ENCODE measurements at regions not wholly inside any gene's neighbourhood (a gene's known extent, or its start where the extent isn't known, plus 50 kb on each side); places are given as distances from the start of the nearest gene placed in this dataset.
A peak's percentile ranks its signal among the peaks of the same experiment; 100 is the strongest.
"Not testable (repeated sequence)": the region's sequence is repeated elsewhere in the genome, so short reads cannot be mapped to it uniquely, and the experiment has no call there.

DNA sequence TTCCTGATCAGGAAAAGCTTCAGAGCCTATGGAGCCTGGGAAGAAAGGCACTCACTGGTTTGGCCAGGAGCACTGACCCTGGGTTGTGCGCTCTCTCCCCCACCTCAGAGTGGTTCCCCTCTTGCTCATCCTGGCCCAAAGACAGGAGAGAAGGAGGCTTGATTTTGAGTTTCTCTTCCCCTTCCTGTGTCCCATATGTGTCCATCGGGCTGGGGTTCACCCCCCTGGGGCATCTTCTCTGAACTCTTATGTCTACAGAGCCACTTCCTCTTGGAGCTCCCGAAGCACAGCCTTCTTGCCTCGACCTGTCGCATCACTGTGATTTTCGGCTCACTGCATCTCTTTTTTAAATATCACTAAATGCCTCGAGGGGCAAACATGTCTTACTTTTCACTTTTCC is 692.3 kb downstream of the RNF144A start:
- no peak for DNase-seq

- no peak for DNase-seq
Measured at GRCh38 chr2:7609974-7610373, 692.8 kb downstream of the RNF144A start.

- DNase-seq = no peak
Measured at GRCh38 chr2:7611750-7612149, 694.5 kb downstream of the RNF144A start.

DNA sequence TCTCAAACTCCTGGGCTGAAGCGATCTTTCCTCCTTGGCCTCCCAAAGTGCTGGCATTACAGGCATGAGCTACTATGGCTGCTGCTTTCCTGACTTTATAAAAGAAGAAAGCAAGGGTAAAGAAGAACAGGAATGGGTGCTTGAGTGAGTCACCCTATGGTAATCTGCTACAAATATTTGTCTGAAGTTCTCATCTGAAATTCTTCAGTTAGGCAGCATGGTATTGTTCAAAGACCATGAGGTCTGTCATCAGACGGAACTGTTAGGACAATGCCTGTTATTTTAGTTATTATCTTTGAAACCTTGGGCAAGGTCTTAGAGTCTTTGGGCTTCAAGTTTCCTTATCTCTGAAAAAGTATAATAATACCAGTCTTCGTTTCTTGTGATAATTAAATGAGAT is 695.8 kb downstream of the RNF144A start:
- no peak for DNase-seq

DNA sequence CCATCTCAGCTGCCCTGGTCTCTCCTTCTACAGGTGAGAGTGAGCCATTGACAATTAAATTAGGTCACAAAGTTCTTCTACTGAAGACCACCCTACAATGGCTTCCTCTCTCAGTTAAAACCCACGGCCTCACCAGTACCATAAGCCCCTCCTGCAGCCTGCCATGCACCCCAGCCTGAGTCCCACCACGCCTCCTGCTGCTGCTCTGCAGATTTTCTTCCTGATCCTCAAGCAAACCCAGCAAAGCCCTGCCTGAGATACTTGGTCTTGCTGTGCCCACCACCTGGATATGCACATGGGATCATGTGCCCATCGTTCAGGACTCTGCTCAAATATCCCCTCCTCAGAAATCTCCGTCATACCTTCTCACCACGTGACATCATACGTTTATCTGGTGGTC is 696.6 kb downstream of the RNF144A start:
- DNase-seq = no peak

GRCh38 chr2:7618031-7618430 is 700.8 kb downstream of the RNF144A start:
- DNase-seq = no peak

DNA sequence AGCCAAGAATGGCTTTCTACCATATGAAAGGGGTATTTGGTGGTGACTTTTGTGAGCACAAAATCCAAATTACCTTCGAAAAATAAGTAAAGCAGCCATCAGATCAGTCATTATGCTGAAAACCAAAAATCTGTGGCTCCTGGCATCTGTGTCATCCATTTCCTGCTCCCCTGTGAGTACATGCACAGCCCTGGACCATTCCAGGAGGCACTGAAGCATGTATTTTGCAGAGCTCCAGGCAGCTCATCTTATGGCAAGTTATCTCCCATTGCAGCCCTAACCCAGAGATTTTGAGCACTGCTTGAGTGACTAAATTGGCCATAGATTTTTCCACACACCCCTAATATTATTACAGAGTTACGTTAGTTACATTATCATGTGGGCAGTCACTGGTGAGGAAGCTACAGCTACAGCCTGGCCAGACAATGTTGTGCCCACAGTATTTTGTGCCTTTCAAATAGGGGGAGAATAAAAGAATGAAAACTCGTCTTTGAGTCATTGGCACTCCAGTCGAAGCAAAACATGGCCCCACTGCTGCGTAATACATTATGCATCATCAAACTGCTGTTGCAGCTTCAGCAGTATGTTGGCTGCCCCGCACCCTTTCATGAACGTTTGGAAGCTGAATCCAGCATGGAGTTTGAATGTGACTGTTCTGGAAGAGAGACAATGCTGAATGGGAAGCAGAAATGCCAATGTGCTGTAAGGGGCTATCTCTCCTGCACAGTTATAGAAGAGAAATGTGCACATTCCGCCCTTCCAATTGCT is 702.2 kb downstream of the RNF144A start:
- no peak for DNase-seq

DNA sequence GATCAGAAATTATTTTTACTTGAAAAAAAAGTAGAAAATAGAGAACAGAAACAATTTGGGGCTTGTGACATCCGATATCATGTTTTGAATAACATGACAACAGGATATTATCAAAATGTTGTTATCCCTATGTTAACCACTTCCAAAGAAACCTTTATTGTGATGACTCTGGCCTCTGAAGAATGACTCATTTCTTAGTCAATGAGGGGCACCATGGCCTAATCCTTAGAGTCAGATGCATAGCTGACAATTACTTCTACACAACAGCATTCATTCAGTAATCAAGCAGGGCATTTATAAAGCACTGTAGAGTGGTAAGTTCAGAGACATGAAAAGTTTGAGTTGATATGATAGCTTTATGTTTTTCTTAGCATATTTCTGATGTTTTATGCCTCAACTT is 703.0 kb downstream of the RNF144A start:
- no peak for DNase-seq

DNA sequence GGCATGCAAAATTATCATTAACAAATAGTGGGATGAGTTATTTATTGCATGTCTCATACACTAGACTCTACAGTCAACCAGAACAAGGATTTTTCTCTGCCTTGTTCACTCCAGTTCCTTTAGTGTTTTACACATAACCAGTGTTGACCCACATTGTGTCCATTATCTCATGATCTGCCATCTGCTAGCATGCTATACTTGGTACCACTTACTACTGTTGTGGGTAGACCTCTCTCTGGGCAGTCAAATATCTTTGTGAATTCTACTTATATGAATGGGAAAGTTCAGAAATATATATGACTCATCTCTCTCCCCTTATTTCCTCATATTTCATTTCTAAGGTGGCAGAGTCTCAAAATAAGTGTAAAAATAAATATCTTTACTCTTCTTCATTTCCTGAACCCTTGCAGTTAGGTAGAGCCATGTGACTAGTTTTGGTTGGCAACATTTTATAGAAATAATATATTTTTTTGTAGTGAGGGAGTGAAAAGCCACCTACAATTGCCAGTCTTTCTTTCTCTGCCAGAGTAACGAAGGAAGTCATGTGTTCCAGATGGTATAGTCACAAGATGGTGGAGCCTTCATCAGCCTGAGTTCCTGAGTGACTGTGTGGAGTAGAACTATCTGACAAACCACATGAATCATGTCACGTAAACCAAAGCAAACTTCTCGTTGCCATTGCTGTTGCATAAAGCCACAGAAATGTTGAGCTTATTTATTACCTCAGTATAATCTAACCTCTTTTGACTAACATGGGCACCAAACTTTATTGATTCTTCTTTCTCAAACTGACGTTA is 704.0 kb downstream of the RNF144A start:
- no peak for DNase-seq

DNA sequence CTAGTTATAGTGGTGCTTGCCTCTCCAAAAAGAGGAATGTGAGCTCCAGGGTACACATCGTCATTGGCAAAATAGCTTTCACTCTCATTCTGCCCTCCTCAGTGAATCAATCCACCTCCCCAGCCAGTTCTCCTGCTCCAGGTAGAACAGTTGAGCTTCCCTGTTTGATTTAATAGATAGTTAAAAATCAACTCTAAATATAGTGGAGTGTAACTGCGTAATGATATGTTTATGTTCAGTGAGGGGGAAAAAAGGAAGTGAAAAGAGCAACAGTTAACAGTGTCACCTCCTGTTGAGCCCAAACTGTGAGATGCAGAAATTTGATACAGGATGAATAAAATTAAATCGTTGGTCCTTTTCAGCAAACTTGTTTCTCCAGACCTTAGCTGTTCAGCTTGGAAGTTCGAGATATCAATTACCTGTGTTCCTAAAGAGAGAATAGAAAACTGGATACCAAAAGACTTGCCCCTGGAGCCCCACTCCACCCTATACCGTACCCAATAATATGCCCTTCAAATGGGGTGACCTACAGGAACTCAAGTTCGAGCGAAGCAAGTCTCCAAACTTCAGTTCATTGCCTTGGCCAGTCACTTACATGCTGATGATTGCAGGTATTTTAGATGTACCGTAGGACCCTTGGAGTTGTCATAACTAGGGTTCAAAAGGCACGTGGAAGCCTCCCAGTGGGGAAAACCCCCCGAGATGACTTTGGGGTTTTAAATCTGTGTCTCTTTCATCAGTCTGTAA is 708.4 kb downstream of the RNF144A start:
- DNase-seq = peak; percentile 16

GRCh38 chr2:7626139-7626537 is 708.9 kb downstream of the RNF144A start:
- no peak for DNase-seq

DNA sequence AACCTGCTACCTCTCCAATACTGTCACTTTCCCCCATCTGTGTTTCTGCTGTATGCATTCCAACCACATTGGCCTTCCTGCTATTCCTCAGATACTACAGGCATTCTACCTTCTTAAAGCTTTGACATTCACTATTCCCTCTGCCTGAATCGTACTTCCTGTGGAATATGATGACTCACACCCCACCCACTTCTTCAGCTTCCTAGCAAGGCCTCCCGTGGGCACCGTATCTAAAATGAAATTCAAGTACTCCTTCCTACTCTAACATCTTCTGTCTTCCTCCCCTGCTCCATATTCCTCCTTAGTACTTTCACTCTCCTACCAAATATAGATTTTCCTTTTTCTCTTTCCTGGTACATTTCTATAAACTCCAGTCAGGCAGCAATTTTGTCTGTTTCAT is 710.4 kb downstream of the RNF144A start:
- DNase-seq = no peak

DNA sequence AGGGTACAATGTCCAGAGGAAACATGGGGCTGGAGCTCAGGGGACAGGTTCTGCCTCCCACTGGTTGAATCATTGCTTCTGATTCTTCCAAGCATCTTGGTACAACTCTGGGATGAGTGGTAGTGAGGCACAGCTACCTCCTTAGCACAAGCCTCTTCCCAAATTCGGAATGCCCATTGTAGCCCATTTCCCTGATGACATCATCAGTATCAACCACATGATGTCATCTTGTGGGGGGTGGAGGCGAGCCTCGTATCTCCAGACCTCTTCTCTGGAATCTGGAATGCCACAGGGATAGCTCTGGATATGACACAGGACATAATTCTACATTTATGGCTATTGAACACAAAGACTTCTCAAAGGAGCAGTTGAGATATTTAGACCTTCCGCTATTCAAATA is 715.2 kb downstream of the RNF144A start:
- DNase-seq = no peak

- no peak for DNase-seq
Measured at GRCh38 chr2:7633566-7634153, 716.4 kb downstream of the RNF144A start.

DNA sequence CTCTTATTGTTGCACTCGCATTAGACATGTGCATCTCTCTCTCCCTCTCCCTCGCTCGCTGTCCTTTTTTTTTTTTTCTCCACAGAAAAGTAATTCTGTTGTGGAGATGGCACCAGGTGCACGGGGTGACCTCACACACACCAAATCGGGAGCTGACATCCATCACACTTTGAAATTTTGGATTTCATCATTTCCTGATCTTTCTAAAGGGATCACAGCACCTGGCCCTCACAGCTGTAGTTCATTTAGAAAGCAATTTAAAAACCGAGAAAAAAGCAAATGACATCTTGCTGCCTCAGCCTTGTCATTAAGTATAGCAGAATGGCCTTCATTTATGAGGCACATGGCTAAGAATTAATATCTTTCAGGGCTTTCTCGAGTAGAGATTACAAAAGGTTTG is 717.2 kb downstream of the RNF144A start:
- no peak for DNase-seq

DNA sequence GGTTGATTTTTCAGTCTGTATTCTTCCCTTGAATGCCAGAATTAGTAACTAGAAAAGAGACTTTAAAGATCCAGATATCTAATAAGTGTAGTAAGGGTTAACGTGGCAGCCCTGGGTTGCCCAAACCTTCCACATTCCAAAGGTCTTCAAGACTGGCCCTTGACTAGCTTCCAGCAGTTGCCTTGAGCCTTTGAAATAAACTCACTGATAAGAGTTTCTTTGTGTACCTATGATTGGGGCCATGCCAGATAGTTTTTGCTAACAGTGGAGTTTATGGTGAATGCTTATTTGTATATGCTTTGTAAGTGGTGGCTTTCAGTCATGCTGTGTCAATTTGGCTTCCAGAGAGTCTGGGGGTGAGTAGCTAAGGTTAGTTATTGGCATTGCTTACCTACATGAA is 722.3 kb downstream of the RNF144A start:
- no peak for DNase-seq

- not testable (repeated sequence) for DNase-seq
Measured at GRCh38 chr2:7641272-7641671, 724.1 kb downstream of the RNF144A start.

- no peak for DNase-seq
Measured at GRCh38 chr2:7646024-7646423, 728.8 kb downstream of the RNF144A start.

DNA sequence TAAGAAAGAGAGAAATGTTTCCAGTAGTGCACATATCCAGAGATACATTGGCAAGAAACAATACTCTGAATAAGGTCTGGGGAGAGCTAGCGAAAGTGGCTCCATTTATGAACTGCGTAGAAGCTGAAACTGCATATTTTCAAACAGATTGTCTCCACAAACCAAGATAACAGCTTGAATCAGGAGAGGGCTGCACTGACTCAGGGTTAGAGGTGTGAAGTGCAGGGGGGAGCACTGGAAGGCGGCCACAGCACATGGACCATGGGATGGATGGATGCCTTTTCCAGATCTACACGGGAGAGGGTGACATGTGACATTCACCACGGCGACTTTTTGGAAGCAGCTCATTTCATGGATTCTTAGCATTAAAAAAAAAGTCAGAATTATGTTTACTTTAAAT is 729.4 kb downstream of the RNF144A start:
- DNase-seq = no peak

DNA sequence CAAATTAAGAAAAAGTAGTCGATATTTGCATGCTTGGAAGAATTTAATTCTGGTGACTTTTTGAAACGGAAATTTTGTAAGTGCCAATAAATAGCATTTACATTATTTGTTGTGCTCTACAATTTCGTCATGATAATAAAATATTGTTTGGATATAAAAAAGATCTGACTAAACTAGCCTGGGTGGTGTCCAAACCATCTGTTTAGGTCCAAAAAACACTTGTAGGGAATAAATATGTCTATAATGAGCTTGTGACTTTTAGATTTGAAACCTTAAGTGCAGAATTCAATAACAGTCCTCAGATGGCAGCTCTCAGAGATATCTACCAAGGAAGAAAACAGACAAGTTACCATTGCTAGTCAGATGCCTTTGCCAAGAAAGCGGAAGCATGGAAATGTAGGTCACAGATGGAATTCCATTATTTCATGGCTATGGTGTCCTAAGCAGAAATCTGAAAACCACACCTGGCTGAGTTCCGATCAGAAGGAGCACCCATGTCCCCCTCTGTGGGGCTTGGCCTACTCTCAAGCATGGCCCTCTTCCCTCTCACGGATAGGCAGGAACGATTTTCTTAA is 731.1 kb downstream of the RNF144A start:
- no peak for DNase-seq

DNA sequence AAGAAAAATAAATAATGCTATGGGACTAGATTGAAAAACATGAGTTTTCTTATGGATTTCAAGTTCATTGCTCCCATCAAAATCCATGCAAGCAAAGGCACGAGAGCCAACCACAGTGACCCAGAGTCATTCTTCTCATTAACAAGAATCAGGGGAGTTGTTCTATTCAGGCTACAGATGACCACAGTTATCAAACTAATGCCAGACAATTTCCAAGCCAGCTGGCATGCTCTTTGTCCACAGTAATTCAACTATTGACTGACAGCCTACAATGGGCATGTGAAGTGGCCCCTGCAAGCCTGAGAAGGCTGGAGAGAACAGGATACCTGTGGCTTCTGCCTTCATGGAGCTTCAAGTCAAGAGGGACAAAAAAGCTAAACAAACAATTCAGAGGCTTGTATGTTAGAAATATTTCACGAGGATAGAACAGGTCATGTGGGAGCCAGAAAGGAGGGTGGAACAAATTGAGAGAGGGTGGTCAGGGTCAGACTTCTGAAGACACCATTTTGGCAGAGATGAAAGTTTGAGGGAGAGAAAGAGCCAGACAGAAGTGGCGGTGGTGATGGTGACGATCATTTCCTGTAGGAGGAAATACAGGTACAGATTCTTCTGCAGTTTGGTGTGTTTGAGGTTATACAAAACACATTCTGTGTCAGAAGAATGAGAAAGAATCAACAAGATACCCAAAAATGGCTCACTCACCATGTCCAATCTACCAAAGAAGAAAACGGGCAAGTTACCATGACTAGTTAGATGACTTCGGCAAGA is 732.4 kb downstream of the RNF144A start:
- no peak for DNase-seq

- no peak for DNase-seq
Measured at GRCh38 chr2:7653617-7654016, 736.4 kb downstream of the RNF144A start.
